IMR-90 (cell line): ENCODE measurements at regions not wholly inside any gene's neighbourhood (a gene's known extent, or its start where the extent isn't known, plus 50 kb on each side); places are given as distances from the start of the nearest gene placed in this dataset.

ENCODE experiments used
- BHLHE40 ChIP-seq: fragments of 150-350 bp; IDR thresholded peaks from 2 replicates; pipeline ENCODE4 v1.6.1; 2016; ENCODE audit warnings: mild to moderate bottlenecking, low read depth, low read length
- MAFK ChIP-seq: IDR thresholded peaks from 2 replicates; pipeline ENCODE4 v1.6.1; 2012; ENCODE audit warnings: low read depth, low read length, improper control_type of control experiment
- POLR2A ChIP-seq: IDR thresholded peaks from 2 replicates; pipeline ENCODE4 v1.6.1; 2012; ENCODE audit warnings: mild to moderate bottlenecking, low read depth, low read length
- RAD21 ChIP-seq: IDR thresholded peaks from 2 replicates; pipeline ENCODE4 v1.6.1; 2012; ENCODE audit warnings: low read length, improper control_type of control experiment
- RFX5 ChIP-seq: IDR thresholded peaks from 2 replicates; pipeline ENCODE4 v1.8.0; 2012; ENCODE audit warnings: low read depth, mild to moderate bottlenecking, low read length, moderate library complexity
- SMC3 ChIP-seq: fragments of 150-350 bp; IDR thresholded peaks from 2 replicates; pipeline ENCODE4 v1.6.1; 2016; ENCODE audit warnings: low read depth, mild to moderate bottlenecking, antibody characterized with exemption, low read length, moderate library complexity
- TF ChIP-seq, protein P1 (sequence below): conservative IDR thresholded peaks from 2 replicates; pipeline ENCODE4 v1.5.1; 2012; ENCODE audit warnings: mild to moderate bottlenecking, low read depth, low read length, improper control_type of control experiment
- TF ChIP-seq, protein P2 (sequence below): fragments of 150-350 bp; IDR thresholded peaks from 2 replicates; pipeline ENCODE4 v1.6.1; 2017; ENCODE audit warnings: mild to moderate bottlenecking, antibody characterized with exemption, low read length, low read depth

DNA sequence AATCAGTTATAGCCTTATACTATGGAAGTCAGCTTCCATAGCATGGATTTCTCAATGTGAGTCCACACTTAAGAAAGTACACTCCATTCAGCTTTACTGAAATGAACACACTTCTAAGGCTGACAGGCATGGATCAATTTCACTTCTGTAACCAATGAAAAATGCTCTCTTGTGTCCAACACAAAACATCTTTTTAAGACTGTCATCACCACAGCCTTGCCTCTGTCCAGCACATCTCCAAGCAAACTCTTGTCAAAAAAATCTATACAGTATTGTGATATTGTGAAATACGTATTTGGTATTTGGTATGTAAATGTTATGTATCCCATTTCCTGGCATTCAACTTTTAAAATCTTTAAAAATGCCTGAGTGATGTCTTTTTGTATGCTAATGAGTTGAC, 208.7 kb downstream of the RAP2B start:
- TF ChIP-seq, protein P1, sequence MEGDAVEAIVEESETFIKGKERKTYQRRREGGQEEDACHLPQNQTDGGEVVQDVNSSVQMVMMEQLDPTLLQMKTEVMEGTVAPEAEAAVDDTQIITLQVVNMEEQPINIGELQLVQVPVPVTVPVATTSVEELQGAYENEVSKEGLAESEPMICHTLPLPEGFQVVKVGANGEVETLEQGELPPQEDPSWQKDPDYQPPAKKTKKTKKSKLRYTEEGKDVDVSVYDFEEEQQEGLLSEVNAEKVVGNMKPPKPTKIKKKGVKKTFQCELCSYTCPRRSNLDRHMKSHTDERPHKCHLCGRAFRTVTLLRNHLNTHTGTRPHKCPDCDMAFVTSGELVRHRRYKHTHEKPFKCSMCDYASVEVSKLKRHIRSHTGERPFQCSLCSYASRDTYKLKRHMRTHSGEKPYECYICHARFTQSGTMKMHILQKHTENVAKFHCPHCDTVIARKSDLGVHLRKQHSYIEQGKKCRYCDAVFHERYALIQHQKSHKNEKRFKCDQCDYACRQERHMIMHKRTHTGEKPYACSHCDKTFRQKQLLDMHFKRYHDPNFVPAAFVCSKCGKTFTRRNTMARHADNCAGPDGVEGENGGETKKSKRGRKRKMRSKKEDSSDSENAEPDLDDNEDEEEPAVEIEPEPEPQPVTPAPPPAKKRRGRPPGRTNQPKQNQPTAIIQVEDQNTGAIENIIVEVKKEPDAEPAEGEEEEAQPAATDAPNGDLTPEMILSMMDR: no peak
- no peak for TF ChIP-seq RAD21
- TF ChIP-seq SMC3: no peak
- no peak for TF ChIP-seq POLR2A
- TF ChIP-seq MAFK: no peak
- TF ChIP-seq BHLHE40: no peak
- TF ChIP-seq RFX5: no peak
- TF ChIP-seq, protein P2, sequence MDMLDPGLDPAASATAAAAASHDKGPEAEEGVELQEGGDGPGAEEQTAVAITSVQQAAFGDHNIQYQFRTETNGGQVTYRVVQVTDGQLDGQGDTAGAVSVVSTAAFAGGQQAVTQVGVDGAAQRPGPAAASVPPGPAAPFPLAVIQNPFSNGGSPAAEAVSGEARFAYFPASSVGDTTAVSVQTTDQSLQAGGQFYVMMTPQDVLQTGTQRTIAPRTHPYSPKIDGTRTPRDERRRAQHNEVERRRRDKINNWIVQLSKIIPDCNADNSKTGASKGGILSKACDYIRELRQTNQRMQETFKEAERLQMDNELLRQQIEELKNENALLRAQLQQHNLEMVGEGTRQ: no peak
